ENCODE measurements at regions not wholly inside any gene's neighbourhood (a gene's known extent, or its start where the extent isn't known, plus 50 kb on each side); places are given as distances from the start of the nearest gene placed in this dataset.

GRCh38 chr4:182063651-182064050 lies 179.6 kb upstream of the TENM3 start:
- DNase-seq, result no peak

GRCh38 chr4:182065255-182065654 lies 177.9 kb upstream of the TENM3 start:
- no peak for DNase-seq

- no peak for DNase-seq
These were observed 177.2 kb upstream of the TENM3 start for GRCh38 chr4:182066037-182066436.

GRCh38 chr4:182067828-182068227 lies 175.4 kb upstream of the TENM3 start:
- no peak for DNase-seq

GRCh38 chr4:182068920-182069319 lies 174.3 kb upstream of the TENM3 start:
- no peak for DNase-seq

GRCh38 chr4:182073278-182073677 lies 169.9 kb upstream of the TENM3 start:
- DNase-seq, result no peak

GRCh38 chr4:182074139-182074538 lies 169.1 kb upstream of the TENM3 start:
- no peak for DNase-seq

GRCh38 chr4:182074810-182075209 lies 168.4 kb upstream of the TENM3 start:
- no peak for DNase-seq

GRCh38 chr4:182082910-182083309 lies 160.3 kb upstream of the TENM3 start:
- no peak for DNase-seq

- DNase-seq, result no peak
These were observed 159.4 kb upstream of the TENM3 start for GRCh38 chr4:182083671-182084410.

- DNase-seq, result no peak
These were observed 158.1 kb upstream of the TENM3 start for GRCh38 chr4:182085051-182085480.

- DNase-seq, result no peak
These were observed 153.9 kb upstream of the TENM3 start for GRCh38 chr4:182089326-182089725.

GRCh38 chr4:182090186-182090585 lies 153.0 kb upstream of the TENM3 start:
- DNase-seq, result no peak

GRCh38 chr4:182091128-182091527 lies 152.1 kb upstream of the TENM3 start:
- no peak for DNase-seq

- no peak for DNase-seq
These were observed 149.8 kb upstream of the TENM3 start for GRCh38 chr4:182093431-182093831.

- no peak for DNase-seq
These were observed 149.3 kb upstream of the TENM3 start for GRCh38 chr4:182093935-182094334.

- no peak for DNase-seq
These were observed 141.6 kb upstream of the TENM3 start for GRCh38 chr4:182101618-182102017.

- DNase-seq, result no peak
These were observed 140.6 kb upstream of the TENM3 start for GRCh38 chr4:182102576-182102975.

GRCh38 chr4:182103614-182104319 lies 139.4 kb upstream of the TENM3 start:
- DNase-seq, result no peak

- no peak for DNase-seq
These were observed 137.8 kb upstream of the TENM3 start for GRCh38 chr4:182105416-182105815.

- DNase-seq, result no peak
These were observed 135.3 kb upstream of the TENM3 start for GRCh38 chr4:182107931-182108330.

- DNase-seq, result no peak
These were observed 131.6 kb upstream of the TENM3 start for GRCh38 chr4:182111586-182111985.

- no peak for DNase-seq
These were observed 129.4 kb upstream of the TENM3 start for GRCh38 chr4:182113779-182114178.

GRCh38 chr4:182124359-182124758 lies 118.8 kb upstream of the TENM3 start:
- no peak for DNase-seq

GRCh38 chr4:182126096-182126495 lies 117.1 kb upstream of the TENM3 start:
- DNase-seq, result no peak

Measured in activated T-cell treated with anti-CD3 and anti-CD28 coated beads, Interleukin-2, amount 50 U/mL, for 1 hour (primary cell).